ENCODE measurements at regions not wholly inside any gene's neighbourhood (a gene's known extent, or its start where the extent isn't known, plus 50 kb on each side); places are given as distances from the start of the nearest gene placed in this dataset.
"Not testable (repeated sequence)": the region's sequence is repeated elsewhere in the genome, so short reads cannot be mapped to it uniquely, and the experiment has no call there.

DNA sequence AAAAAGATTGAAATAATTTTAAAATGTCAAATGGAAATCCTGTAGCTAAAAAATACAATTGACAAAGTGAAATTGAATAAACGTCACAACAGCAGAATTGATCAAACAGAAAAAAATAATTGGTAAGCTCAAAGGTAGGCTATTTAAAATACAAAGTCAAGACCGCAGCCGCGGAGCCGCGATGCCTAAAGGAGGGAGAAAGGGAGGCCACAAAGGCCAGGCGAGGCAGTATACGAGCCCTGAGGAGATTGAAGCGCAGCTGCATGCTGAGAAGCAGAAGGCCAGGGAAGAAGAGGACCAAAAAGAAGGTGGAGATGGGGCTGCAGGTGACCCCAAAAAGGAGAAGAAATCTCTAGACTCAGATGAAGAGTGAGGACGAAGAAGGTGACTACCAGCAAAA lies 1068.5 kb upstream of the COX7C start:
- no peaks in the 10 kb centered on the region for H3K36me3 ChIP-seq (ENCODE audit: insufficient read depth, low read length)
- peaks cover 2% of the 10 kb centered on the region for H3K9me3 ChIP-seq (ENCODE audit: low read length)
- H3K9ac ChIP-seq (ENCODE audit: low read length) = no peak overlapping the region
- no peaks in the 10 kb centered on the region for H3K4me1 ChIP-seq (ENCODE audit: insufficient read depth, low read length)
- no peaks in the 10 kb centered on the region for H3K27me3 ChIP-seq (ENCODE audit: control insufficient read depth in 1 of 2, insufficient read depth in 2 of 2, low read length in 2 of 2)
- H3K4me3 ChIP-seq (ENCODE audit: low read depth in 1 of 2, low read length in 2 of 2) = no peak overlapping the region
- H3K27ac ChIP-seq (ENCODE audit: low read depth, low read length) = no peak overlapping the region

DNA sequence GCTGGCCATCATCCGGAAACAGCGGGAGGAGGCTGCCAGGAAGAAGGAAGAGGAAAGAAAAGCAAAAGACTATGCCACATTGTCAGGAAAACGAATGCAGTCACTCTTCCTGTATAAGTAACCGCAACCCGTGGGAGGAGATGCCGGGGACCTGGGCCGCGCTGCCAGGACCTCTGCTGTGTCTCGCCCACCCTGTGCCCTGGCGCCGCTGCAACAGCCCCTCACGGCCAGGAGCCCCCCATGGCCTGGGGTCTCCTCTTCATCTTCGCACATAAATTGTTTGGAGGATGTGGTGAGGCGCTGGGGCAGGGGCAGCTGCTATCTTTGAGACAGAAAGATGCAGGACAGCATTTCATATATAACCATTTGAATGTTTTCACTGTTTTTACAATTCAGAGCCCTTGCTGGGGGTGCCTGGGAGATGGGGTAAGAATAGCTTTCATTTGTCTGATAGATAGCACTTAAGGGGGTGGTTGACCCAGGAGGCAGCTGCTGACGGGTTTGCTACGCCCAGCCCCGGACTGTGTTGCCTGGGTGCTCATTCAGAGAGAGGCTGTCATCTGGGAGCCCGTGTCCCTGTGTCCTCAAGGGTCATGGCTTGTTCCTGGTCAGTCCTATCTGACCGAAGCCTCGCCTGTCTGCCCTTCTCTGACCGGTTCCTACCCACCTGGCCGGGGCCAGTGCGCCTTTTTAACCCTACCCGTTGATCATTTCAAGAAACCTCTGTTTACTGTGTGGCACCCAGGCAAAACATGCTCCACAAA lies 1067.7 kb upstream of the COX7C start:
- Histone ChIP-seq H3K36me3 (ENCODE audit: insufficient read depth, low read length) (no peaks in the 10 kb centered on the region), H3K27me3 (ENCODE audit: control insufficient read depth in 1 of 2, insufficient read depth in 2 of 2, low read length in 2 of 2) (no peaks in the 10 kb centered on the region), H3K27ac (ENCODE audit: low read depth, low read length) (no peak overlapping the region), H3K9ac (ENCODE audit: low read length) (no peak overlapping the region), H3K4me1 (ENCODE audit: insufficient read depth, low read length) (no peaks in the 10 kb centered on the region), H3K4me3 (ENCODE audit: low read depth in 1 of 2, low read length in 2 of 2) (no peak overlapping the region), H3K9me3 (ENCODE audit: low read length) (peaks cover 8% of the 10 kb centered on the region)

DNA sequence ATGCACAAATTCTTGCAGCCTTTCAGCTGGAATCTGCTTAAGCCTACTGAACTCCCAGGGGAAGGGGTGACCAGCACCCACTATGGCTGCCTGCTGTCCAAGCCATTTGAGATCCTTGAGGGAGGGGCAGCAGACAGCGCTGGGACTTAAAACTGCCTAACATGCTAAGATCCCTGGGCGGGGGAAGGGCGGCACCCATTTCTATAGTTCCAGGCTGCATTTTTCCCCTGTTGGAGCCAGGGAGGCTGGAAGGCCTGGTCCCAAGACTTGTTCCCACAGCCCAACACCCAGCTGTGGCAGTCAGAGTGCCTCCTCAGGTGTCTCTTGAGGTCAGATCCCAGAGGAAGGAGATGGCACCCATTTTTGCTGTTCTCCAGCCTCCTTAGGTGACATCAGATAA lies 1061.3 kb upstream of the COX7C start:
- peaks cover 8% of the 10 kb centered on the region for H3K9me3 ChIP-seq (ENCODE audit: low read length)
- H3K4me3 ChIP-seq (ENCODE audit: low read depth in 1 of 2, low read length in 2 of 2) = no peak overlapping the region
- no peaks in the 10 kb centered on the region for H3K27me3 ChIP-seq (ENCODE audit: control insufficient read depth in 1 of 2, insufficient read depth in 2 of 2, low read length in 2 of 2)
- no peak overlapping the region for H3K27ac ChIP-seq (ENCODE audit: low read depth, low read length)
- H3K4me1 ChIP-seq (ENCODE audit: insufficient read depth, low read length) = no peaks in the 10 kb centered on the region
- H3K9ac ChIP-seq (ENCODE audit: low read length) = no peak overlapping the region
- H3K36me3 ChIP-seq (ENCODE audit: insufficient read depth, low read length) = no peaks in the 10 kb centered on the region

DNA sequence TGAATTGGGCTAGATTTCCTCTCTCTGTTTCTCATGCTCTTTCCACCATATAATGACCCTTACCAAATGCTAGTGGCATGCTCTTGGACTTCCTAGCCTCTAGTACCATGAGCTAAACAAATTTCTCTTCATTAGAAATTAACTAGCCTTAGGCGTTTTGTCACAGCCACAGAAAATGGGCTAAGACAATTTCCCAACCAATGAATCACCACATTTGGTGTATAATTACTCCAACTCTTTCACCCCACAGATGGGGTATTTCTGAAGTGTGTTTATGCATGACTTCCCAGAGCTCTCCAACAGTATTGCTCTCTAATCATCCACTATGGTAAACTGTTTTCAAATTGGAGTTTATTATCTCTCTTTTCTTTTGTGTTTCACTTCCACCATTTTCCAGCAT lies 1041.1 kb upstream of the COX7C start:
- Histone ChIP-seq H3K36me3 (ENCODE audit: insufficient read depth, low read length) (no peaks in the 10 kb centered on the region), H3K27ac (ENCODE audit: low read depth, low read length) (no peak overlapping the region), H3K27me3 (ENCODE audit: control insufficient read depth in 1 of 2, insufficient read depth in 2 of 2, low read length in 2 of 2) (no peaks in the 10 kb centered on the region), H3K4me3 (ENCODE audit: low read depth in 1 of 2, low read length in 2 of 2) (no peak overlapping the region), H3K9me3 (ENCODE audit: low read length) (no peaks in the 10 kb centered on the region), H3K9ac (ENCODE audit: low read length) (no peak overlapping the region), H3K4me1 (ENCODE audit: insufficient read depth, low read length) (no peaks in the 10 kb centered on the region)

DNA sequence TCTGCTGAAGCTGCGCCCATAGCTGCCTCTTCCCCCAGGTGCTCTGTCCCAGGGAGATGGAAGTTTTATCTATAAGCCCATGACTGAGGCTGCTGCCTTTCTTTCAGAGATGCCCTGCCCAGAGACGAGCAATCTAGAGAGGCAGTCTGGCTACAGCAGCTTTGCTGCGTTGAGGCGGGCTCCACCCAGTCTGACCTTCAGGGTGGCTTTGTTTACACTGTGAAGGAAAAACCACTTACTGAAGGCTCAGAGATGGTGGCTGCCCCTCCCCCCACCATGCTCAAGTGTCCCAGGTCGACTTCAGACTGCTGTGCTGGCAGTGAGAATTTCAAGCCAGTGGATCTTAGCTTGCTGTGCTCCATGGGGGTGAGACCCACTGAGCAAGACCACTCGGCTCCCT lies 1029.9 kb upstream of the COX7C start:
- H3K36me3 ChIP-seq (ENCODE audit: insufficient read depth, low read length); H3K27ac ChIP-seq (ENCODE audit: low read depth, low read length); H3K4me1 ChIP-seq (ENCODE audit: insufficient read depth, low read length); H3K9me3 ChIP-seq (ENCODE audit: low read length); H3K4me3 ChIP-seq (ENCODE audit: low read depth in 1 of 2, low read length in 2 of 2); H3K9ac ChIP-seq (ENCODE audit: low read length); H3K27me3 ChIP-seq (ENCODE audit: control insufficient read depth in 1 of 2, insufficient read depth in 2 of 2, low read length in 2 of 2): not testable (repeated sequence)

DNA sequence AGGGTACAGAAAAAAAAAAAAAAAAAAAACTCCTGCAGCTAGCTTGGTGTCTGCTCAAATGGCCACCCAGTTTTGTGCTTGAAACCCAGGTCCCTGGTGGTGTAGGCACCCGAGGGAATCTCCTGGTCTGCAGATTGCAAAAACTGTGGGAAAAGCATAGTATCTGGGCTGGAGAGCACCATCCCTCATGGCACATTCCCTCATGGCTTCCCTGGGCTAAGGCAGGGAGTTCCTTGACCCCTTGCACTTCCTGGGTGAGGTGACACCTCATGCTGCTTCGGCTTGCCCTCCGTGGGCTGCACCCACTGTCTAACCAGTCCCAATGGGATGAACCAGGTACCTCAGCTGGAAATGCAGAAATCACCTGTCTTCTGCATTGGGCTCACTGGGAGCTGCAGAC lies 1029.5 kb upstream of the COX7C start:
- not testable (repeated sequence) for H3K36me3 ChIP-seq (ENCODE audit: insufficient read depth, low read length); H3K4me3 ChIP-seq (ENCODE audit: low read depth in 1 of 2, low read length in 2 of 2); H3K27me3 ChIP-seq (ENCODE audit: control insufficient read depth in 1 of 2, insufficient read depth in 2 of 2, low read length in 2 of 2); H3K9me3 ChIP-seq (ENCODE audit: low read length); H3K9ac ChIP-seq (ENCODE audit: low read length); H3K27ac ChIP-seq (ENCODE audit: low read depth, low read length); H3K4me1 ChIP-seq (ENCODE audit: insufficient read depth, low read length)

DNA sequence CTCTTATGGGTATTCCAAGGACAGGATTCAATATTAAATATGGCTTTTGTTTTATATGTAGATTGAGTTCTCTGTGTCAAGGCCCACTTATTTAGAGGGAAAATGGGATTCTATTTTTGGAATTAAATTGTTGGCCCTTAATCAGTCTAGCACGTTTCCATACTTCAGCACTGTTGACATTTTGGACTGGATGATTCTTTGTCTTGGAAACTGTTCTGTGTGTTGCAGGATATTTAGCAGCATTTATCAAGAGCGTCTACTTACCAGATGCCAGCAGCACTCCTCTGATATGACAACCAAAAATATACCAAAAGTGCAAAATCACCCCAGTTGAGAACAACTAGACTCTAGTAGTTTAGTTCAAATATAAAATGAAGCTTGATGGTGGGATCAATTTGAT lies 1027.0 kb upstream of the COX7C start:
- no peaks in the 10 kb centered on the region for H3K27me3 ChIP-seq (ENCODE audit: control insufficient read depth in 1 of 2, insufficient read depth in 2 of 2, low read length in 2 of 2)
- H3K27ac ChIP-seq (ENCODE audit: low read depth, low read length) = no peak overlapping the region
- no peak overlapping the region for H3K4me3 ChIP-seq (ENCODE audit: low read depth in 1 of 2, low read length in 2 of 2)
- H3K36me3 ChIP-seq (ENCODE audit: insufficient read depth, low read length) = no peaks in the 10 kb centered on the region
- H3K9me3 ChIP-seq (ENCODE audit: low read length) = no peaks in the 10 kb centered on the region
- no peaks in the 10 kb centered on the region for H3K4me1 ChIP-seq (ENCODE audit: insufficient read depth, low read length)
- no peak overlapping the region for H3K9ac ChIP-seq (ENCODE audit: low read length)

DNA sequence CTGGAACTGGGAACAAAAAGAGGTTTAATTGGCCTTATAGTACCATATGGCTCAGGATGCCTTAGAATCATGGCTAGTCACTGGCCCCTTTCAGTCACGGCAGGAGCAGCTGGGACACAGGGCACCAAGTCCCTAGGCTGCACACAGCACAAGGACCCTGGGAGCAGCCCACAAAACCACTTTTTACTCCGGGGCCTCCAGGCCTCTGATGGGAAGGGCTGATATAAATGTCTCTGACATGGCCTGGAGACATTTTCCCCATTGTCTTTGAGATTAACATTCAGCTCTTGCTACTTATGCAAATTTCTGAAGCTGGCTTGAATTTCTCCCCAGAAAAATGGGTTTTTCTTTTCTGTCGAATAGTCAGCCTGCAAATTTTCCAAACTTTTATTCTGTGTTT lies 1026.4 kb upstream of the COX7C start:
- no peaks in the 10 kb centered on the region for H3K27me3 ChIP-seq (ENCODE audit: control insufficient read depth in 1 of 2, insufficient read depth in 2 of 2, low read length in 2 of 2)
- no peak overlapping the region for H3K9ac ChIP-seq (ENCODE audit: low read length)
- no peaks in the 10 kb centered on the region for H3K36me3 ChIP-seq (ENCODE audit: insufficient read depth, low read length)
- H3K9me3 ChIP-seq (ENCODE audit: low read length) = no peaks in the 10 kb centered on the region
- H3K4me3 ChIP-seq (ENCODE audit: low read depth in 1 of 2, low read length in 2 of 2) = no peak overlapping the region
- no peak overlapping the region for H3K27ac ChIP-seq (ENCODE audit: low read depth, low read length)
- H3K4me1 ChIP-seq (ENCODE audit: insufficient read depth, low read length) = no peaks in the 10 kb centered on the region

DNA sequence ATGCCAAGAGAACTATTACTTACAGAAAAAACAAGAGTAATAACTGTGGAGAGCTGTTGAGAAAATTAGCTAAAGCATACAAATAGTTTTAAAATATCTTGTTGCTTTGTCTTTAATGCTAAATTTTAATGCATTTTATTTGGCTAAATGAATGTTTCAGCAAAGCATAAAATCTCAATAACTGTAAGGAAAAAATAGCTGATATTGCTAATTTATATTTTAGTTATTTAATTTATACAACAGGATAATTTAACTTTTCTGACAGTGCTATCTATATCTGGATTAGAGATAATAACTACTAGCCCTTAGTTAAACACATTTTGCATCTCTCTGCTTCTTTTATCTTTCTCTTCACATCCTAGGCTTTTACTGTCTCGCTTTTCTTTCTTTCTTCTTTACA lies 1014.9 kb upstream of the COX7C start:
- H3K4me3 ChIP-seq (ENCODE audit: low read depth in 1 of 2, low read length in 2 of 2) = no peak overlapping the region
- H3K9me3 ChIP-seq (ENCODE audit: low read length) = no peaks in the 10 kb centered on the region
- H3K9ac ChIP-seq (ENCODE audit: low read length) = no peak overlapping the region
- no peaks in the 10 kb centered on the region for H3K36me3 ChIP-seq (ENCODE audit: insufficient read depth, low read length)
- H3K4me1 ChIP-seq (ENCODE audit: insufficient read depth, low read length) = no peaks in the 10 kb centered on the region
- no peaks in the 10 kb centered on the region for H3K27me3 ChIP-seq (ENCODE audit: control insufficient read depth in 1 of 2, insufficient read depth in 2 of 2, low read length in 2 of 2)
- no peak overlapping the region for H3K27ac ChIP-seq (ENCODE audit: low read depth, low read length)

DNA sequence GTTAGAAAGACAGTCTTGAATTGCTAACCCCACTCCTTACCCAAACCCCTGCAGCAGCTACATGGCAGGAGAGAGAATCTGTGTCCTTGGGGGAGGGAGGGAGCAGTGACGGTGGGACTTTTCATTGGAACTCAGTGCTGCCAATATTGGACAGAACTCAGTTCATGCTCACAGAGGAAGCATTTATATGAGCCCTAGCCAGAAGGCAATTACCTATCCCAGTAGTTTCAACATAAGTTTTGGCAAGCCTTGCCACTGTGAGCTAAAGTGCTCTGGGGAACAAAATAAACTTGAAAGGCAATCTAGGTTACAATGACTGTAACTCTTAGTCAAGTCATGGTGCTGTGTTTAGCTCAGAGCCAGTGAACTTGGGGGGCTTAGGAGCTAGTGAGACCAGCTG lies 1013.4 kb upstream of the COX7C start:
- no peak overlapping the region for H3K27ac ChIP-seq (ENCODE audit: low read depth, low read length)
- no peak overlapping the region for H3K9ac ChIP-seq (ENCODE audit: low read length)
- no peaks in the 10 kb centered on the region for H3K36me3 ChIP-seq (ENCODE audit: insufficient read depth, low read length)

DNA sequence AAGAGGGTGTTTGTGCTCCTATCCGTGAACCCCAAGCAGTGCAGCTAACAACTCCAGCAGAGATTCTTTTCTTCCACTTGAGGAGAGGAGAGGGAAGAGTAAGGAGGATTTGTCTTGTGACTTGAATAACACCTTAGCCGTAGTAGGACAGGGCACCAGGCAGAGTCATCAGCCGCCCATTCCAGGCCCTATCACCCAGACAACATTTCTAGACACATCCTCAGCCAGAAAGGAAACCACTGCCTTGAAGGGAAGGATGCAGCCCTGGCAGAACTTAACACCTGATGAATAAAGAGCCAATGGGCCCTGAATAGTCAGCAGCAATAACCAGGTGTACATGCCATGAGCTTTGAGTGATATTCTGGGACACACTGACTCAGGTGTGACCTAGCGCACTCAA lies 1013.0 kb upstream of the COX7C start:
- H3K9me3 ChIP-seq (ENCODE audit: low read length) = no peaks in the 10 kb centered on the region
- H3K4me3 ChIP-seq (ENCODE audit: low read depth in 1 of 2, low read length in 2 of 2) = no peak overlapping the region
- no peak overlapping the region for H3K27ac ChIP-seq (ENCODE audit: low read depth, low read length)
- no peaks in the 10 kb centered on the region for H3K4me1 ChIP-seq (ENCODE audit: insufficient read depth, low read length)
- no peak overlapping the region for H3K9ac ChIP-seq (ENCODE audit: low read length)
- no peaks in the 10 kb centered on the region for H3K36me3 ChIP-seq (ENCODE audit: insufficient read depth, low read length)
- no peaks in the 10 kb centered on the region for H3K27me3 ChIP-seq (ENCODE audit: control insufficient read depth in 1 of 2, insufficient read depth in 2 of 2, low read length in 2 of 2)

More for the DNA sequence above, 1013.4 kb upstream of the COX7C start:
- H3K27me3 ChIP-seq (ENCODE audit: control insufficient read depth in 1 of 2, insufficient read depth in 2 of 2, low read length in 2 of 2) = no peaks in the 10 kb centered on the region
- H3K4me3 ChIP-seq (ENCODE audit: low read depth in 1 of 2, low read length in 2 of 2) = no peak overlapping the region
- H3K9me3 ChIP-seq (ENCODE audit: low read length) = no peaks in the 10 kb centered on the region
- no peaks in the 10 kb centered on the region for H3K4me1 ChIP-seq (ENCODE audit: insufficient read depth, low read length)

DNA sequence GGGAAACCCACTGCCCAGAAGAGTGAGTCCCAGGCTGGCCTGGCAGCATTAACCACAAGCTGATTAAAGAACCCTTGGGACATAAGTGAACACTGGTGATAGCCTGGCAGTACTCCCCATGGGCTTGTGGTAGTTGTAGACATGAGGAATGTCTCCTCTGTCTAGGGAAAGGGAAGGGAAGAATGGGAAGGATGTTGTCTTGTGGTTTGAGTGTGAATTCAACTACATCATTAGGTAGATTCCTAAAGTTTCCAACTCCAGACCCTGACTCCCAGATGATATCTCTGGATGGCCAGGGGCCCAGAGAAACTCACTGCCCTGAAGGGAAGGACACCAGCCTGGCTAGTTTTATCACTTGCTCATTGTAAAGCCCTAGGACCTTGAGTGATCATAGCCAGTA lies 1012.4 kb upstream of the COX7C start:
- H3K27me3 ChIP-seq (ENCODE audit: control insufficient read depth in 1 of 2, insufficient read depth in 2 of 2, low read length in 2 of 2) = no peaks in the 10 kb centered on the region
- H3K4me3 ChIP-seq (ENCODE audit: low read depth in 1 of 2, low read length in 2 of 2) = no peak overlapping the region
- no peak overlapping the region for H3K9ac ChIP-seq (ENCODE audit: low read length)
- H3K27ac ChIP-seq (ENCODE audit: low read depth, low read length) = no peak overlapping the region
- H3K4me1 ChIP-seq (ENCODE audit: insufficient read depth, low read length) = no peaks in the 10 kb centered on the region
- H3K9me3 ChIP-seq (ENCODE audit: low read length) = no peaks in the 10 kb centered on the region
- no peaks in the 10 kb centered on the region for H3K36me3 ChIP-seq (ENCODE audit: insufficient read depth, low read length)
